Neural crest cell (in vitro differentiated cells): ENCODE measurements at regions not wholly inside any gene's neighbourhood (a gene's known extent, or its start where the extent isn't known, plus 50 kb on each side); places are given as distances from the start of the nearest gene placed in this dataset.

Experiments
- DNase-seq: peaks from one replicate; pipeline ENCODE4 v3.0.0; 2021; ENCODE audit warnings: low read depth, mixed read lengths, low spot score
- H3K27ac Mint-ChIP-seq: one replicate; pipeline ENCODE4 v1.8.0; 2021; ENCODE audit warnings: mild to moderate bottlenecking, mixed read lengths; ENCODE audit not compliant: unreplicated experiment
- H3K27me3 Mint-ChIP-seq: 2 replicates; pipeline ENCODE4 v1.8.0; 2021; ENCODE audit warnings: low read depth, mild to moderate bottlenecking, mixed read lengths
- H3K36me3 Mint-ChIP-seq: 2 replicates; pipeline ENCODE4 v1.8.0; 2021; ENCODE audit warnings: low read depth, mild to moderate bottlenecking, mixed read lengths
- H3K4me1 Mint-ChIP-seq: 2 replicates; pipeline ENCODE4 v1.8.0; 2021; ENCODE audit warnings: mixed read lengths
- H3K4me3 Mint-ChIP-seq: one replicate; pipeline ENCODE4 v1.8.0; 2021; ENCODE audit warnings: mild to moderate bottlenecking, mixed read lengths
- H3K9me3 Mint-ChIP-seq: 2 replicates; pipeline ENCODE4 v1.8.0; 2021; ENCODE audit warnings: mixed read lengths
- CTCF ChIP-seq: fragments of 200-600 bp; sonication (generic); conservative IDR thresholded peaks from 2 replicates; pipeline ENCODE4 v1.5.0; 2021; ENCODE audit warnings: antibody characterized with exemption, mild to moderate bottlenecking

- Mint-ChIP-seq H3K4me1 (no peaks in the 10 kb centered on the region), H3K27me3 (no peaks in the 10 kb centered on the region), H3K27ac (no peak overlapping the region), H3K9me3 (no peaks in the 10 kb centered on the region), H3K4me3 (no peak overlapping the region), H3K36me3 (no peaks in the 10 kb centered on the region)
- no peak for DNase-seq
- no peak for TF ChIP-seq CTCF
Measured at GRCh38 chr2:191601060-191601459, 76.9 kb upstream of the NABP1 start.

- no peak for TF ChIP-seq CTCF
- no peaks in the 10 kb centered on the region for H3K27me3 Mint-ChIP-seq
- no peak overlapping the region for H3K27ac Mint-ChIP-seq
- no peak overlapping the region for H3K4me3 Mint-ChIP-seq
- no peaks in the 10 kb centered on the region for H3K36me3 Mint-ChIP-seq
- no peaks in the 10 kb centered on the region for H3K9me3 Mint-ChIP-seq
- H3K4me1 Mint-ChIP-seq, result no peaks in the 10 kb centered on the region
- DNase-seq, result no peak
Measured at GRCh38 chr2:191604154-191604553, 73.8 kb upstream of the NABP1 start.

GRCh38 chr2:191607096-191607495, 70.8 kb upstream of the NABP1 start:
- H3K27ac Mint-ChIP-seq, result no peak overlapping the region
- H3K4me1 Mint-ChIP-seq, result no peaks in the 10 kb centered on the region
- no peak overlapping the region for H3K4me3 Mint-ChIP-seq
- DNase-seq, result no peak
- no peak for TF ChIP-seq CTCF
- no peaks in the 10 kb centered on the region for H3K27me3 Mint-ChIP-seq
- H3K36me3 Mint-ChIP-seq, result no peaks in the 10 kb centered on the region
- H3K9me3 Mint-ChIP-seq, result no peaks in the 10 kb centered on the region

GRCh38 chr2:191610756-191611155, 67.2 kb upstream of the NABP1 start:
- H3K4me3 Mint-ChIP-seq, result no peak overlapping the region
- H3K9me3 Mint-ChIP-seq, result no peaks in the 10 kb centered on the region
- no peak overlapping the region for H3K27ac Mint-ChIP-seq
- H3K27me3 Mint-ChIP-seq, result no peaks in the 10 kb centered on the region
- H3K4me1 Mint-ChIP-seq, result no peaks in the 10 kb centered on the region
- TF ChIP-seq CTCF, result no peak
- no peak for DNase-seq
- no peaks in the 10 kb centered on the region for H3K36me3 Mint-ChIP-seq

- TF ChIP-seq CTCF, result no peak
- no peaks in the 10 kb centered on the region for H3K4me1 Mint-ChIP-seq
- H3K27me3 Mint-ChIP-seq, result no peaks in the 10 kb centered on the region
- H3K4me3 Mint-ChIP-seq, result no peak overlapping the region
- no peak overlapping the region for H3K27ac Mint-ChIP-seq
- no peaks in the 10 kb centered on the region for H3K9me3 Mint-ChIP-seq
- no peaks in the 10 kb centered on the region for H3K36me3 Mint-ChIP-seq
- no peak for DNase-seq
Measured at GRCh38 chr2:191611614-191612013, 66.3 kb upstream of the NABP1 start.

GRCh38 chr2:191612496-191612895, 65.4 kb upstream of the NABP1 start:
- H3K4me1 Mint-ChIP-seq, result no peaks in the 10 kb centered on the region
- DNase-seq, result no peak
- no peaks in the 10 kb centered on the region for H3K27me3 Mint-ChIP-seq
- no peak overlapping the region for H3K27ac Mint-ChIP-seq
- H3K36me3 Mint-ChIP-seq, result no peaks in the 10 kb centered on the region
- TF ChIP-seq CTCF, result no peak
- no peaks in the 10 kb centered on the region for H3K9me3 Mint-ChIP-seq
- H3K4me3 Mint-ChIP-seq, result no peak overlapping the region
